B cell (primary cell): ENCODE measurements at regions not wholly inside any gene's neighbourhood (a gene's known extent, or its start where the extent isn't known, plus 50 kb on each side); places are given as distances from the start of the nearest gene placed in this dataset.

Experiments used
- EZH2 ChIP-seq: IDR thresholded peaks from 2 replicates; pipeline ENCODE4 v1.6.1; 2012; ENCODE audit warnings: borderline replicate concordance, low read depth, mild to moderate bottlenecking, moderate library complexity, low read length; ENCODE audit not compliant: insufficient read depth, poor library complexity, severe bottlenecking
- TF ChIP-seq, protein P1 (sequence below): fragments of 200-600 bp; IDR thresholded peaks from one replicate; pipeline ENCODE4 v1.8.0; 2022; ENCODE audit warnings: antibody characterized with exemption, mild to moderate bottlenecking

GRCh38 chr4:66667249-66667648 lies 878.1 kb downstream of the CENPC start:
- TF ChIP-seq, protein P1, sequence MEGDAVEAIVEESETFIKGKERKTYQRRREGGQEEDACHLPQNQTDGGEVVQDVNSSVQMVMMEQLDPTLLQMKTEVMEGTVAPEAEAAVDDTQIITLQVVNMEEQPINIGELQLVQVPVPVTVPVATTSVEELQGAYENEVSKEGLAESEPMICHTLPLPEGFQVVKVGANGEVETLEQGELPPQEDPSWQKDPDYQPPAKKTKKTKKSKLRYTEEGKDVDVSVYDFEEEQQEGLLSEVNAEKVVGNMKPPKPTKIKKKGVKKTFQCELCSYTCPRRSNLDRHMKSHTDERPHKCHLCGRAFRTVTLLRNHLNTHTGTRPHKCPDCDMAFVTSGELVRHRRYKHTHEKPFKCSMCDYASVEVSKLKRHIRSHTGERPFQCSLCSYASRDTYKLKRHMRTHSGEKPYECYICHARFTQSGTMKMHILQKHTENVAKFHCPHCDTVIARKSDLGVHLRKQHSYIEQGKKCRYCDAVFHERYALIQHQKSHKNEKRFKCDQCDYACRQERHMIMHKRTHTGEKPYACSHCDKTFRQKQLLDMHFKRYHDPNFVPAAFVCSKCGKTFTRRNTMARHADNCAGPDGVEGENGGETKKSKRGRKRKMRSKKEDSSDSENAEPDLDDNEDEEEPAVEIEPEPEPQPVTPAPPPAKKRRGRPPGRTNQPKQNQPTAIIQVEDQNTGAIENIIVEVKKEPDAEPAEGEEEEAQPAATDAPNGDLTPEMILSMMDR: no peak
- TF ChIP-seq EZH2: no peak
